Right ventricle myocardium superior (tissue), 1 donor: ENCODE measurements at regions not wholly inside any gene's neighbourhood (a gene's known extent, or its start where the extent isn't known, plus 50 kb on each side); places are given as distances from the start of the nearest gene placed in this dataset.
"Not testable (repeated sequence)": the region's sequence is repeated elsewhere in the genome, so short reads cannot be mapped to it uniquely, and the experiment has no call there.

Experiments
- ATAC-seq: fragments of 200-7000 bp; cut with Tn5 transposase; one replicate; pipeline ENCODE4 v1.9.1; 2020; ENCODE audit warnings: mild to moderate bottlenecking; ENCODE audit not compliant: poor library complexity
- DNase-seq: peaks from one replicate; pipeline ENCODE4 v3.0.0-alpha.2; 2020
- intact Hi-C: fragments of 100-400 bp; cut with DNase I; formaldehyde crosslinking; loops from one replicate; pipeline ENCODE4 v1.11.2; 2022
- donor health status: DM: no; HTN: yes; CAD: no; lungs with severe emphysema.

GRCh38 chr11:106311531-106312230 lies 234.2 kb downstream of the AASDHPPT start:
- intact Hi-C loops, result no loop called here
- DNase-seq, result no peak
- ATAC-seq, result no peak

GRCh38 chr11:106317208-106317773 lies 239.8 kb downstream of the AASDHPPT start:
- DNase-seq, intact Hi-C loops, ATAC-seq: not testable (repeated sequence)

- intact Hi-C loops, result no loop called here
- no peak for ATAC-seq
- DNase-seq, result no peak
Observed at GRCh38 chr11:106321601-106322000, 244.1 kb downstream of the AASDHPPT start.

- intact Hi-C loops, result no loop called here
Observed at GRCh38 chr11:106322106-106322505, 244.6 kb downstream of the AASDHPPT start.

GRCh38 chr11:106326087-106326486 lies 248.6 kb downstream of the AASDHPPT start:
- intact Hi-C loops, result no loop called here
- ATAC-seq (no peak), DNase-seq (no peak)

More at GRCh38 chr11:106322106-106322505, 244.6 kb downstream of the AASDHPPT start:
- ATAC-seq (no peak), DNase-seq (no peak)

- ATAC-seq (no peak), DNase-seq (no peak)
- intact Hi-C loops, result no loop called here
Observed at GRCh38 chr11:106327134-106327533, 249.7 kb downstream of the AASDHPPT start.

- no peak for DNase-seq
- intact Hi-C loops, result no loop called here
- ATAC-seq, result no peak
Observed at GRCh38 chr11:106327637-106328036, 250.2 kb downstream of the AASDHPPT start.

- intact Hi-C loops, result no loop called here
- ATAC-seq (no peak), DNase-seq (no peak)
Observed at GRCh38 chr11:106329273-106330018, 252.0 kb downstream of the AASDHPPT start.

GRCh38 chr11:106331176-106331575 lies 253.7 kb downstream of the AASDHPPT start:
- DNase-seq, result no peak
- intact Hi-C loops, result no loop called here
- no peak for ATAC-seq

GRCh38 chr11:106333678-106334077 lies 256.2 kb downstream of the AASDHPPT start:
- intact Hi-C loops, result no loop called here
- ATAC-seq, result no peak
- no peak for DNase-seq

GRCh38 chr11:106344394-106344793 lies 266.9 kb downstream of the AASDHPPT start:
- no peak for ATAC-seq
- DNase-seq, result no peak
- intact Hi-C loops, result no loop called here

GRCh38 chr11:106344966-106345365 lies 267.5 kb downstream of the AASDHPPT start:
- no peak for ATAC-seq
- intact Hi-C loops, result no loop called here
- no peak for DNase-seq

GRCh38 chr11:106353031-106353430 lies 275.6 kb downstream of the AASDHPPT start:
- ATAC-seq, result no peak
- DNase-seq, result no peak
- intact Hi-C loops, result no loop called here

- DNase-seq (no peak), ATAC-seq (no peak)
- intact Hi-C loops, result no loop called here
Observed at GRCh38 chr11:106369224-106369623, 291.8 kb downstream of the AASDHPPT start.

- intact Hi-C loops, result no loop called here
- DNase-seq, result no peak
- ATAC-seq, result no peak
Observed at GRCh38 chr11:106378513-106379179, 301.2 kb downstream of the AASDHPPT start.

- intact Hi-C loops, result no loop called here
- no peak for DNase-seq
- no peak for ATAC-seq
Observed at GRCh38 chr11:106379265-106379664, 301.8 kb downstream of the AASDHPPT start.

- intact Hi-C loops, result no loop called here
- ATAC-seq (no peak), DNase-seq (no peak)
Observed at GRCh38 chr11:106379712-106380111, 302.2 kb downstream of the AASDHPPT start.

GRCh38 chr11:106381895-106382294 lies 304.4 kb downstream of the AASDHPPT start:
- DNase-seq, result no peak
- intact Hi-C loops, result no loop called here
- no peak for ATAC-seq

- ATAC-seq (no peak), DNase-seq (no peak)
- intact Hi-C loops, result no loop called here
Observed at GRCh38 chr11:106384429-106384828, 307.0 kb downstream of the AASDHPPT start.
